Endodermal cell (in vitro differentiated cells): ENCODE measurements at regions not wholly inside any gene's neighbourhood (a gene's known extent, or its start where the extent isn't known, plus 50 kb on each side); places are given as distances from the start of the nearest gene placed in this dataset.

ENCODE experiments used
- DNase-seq: peaks from one replicate; pipeline ENCODE4 v3.0.0-alpha.2; 2017
- H3K27ac ChIP-seq: 2 replicates; pipeline ENCODE4 v1.5.1; 2013; ENCODE audit warnings: mild to moderate bottlenecking, low read depth, low read length, moderate library complexity
- H3K27me3 ChIP-seq: 2 replicates; pipeline ENCODE4 v1.6.1; 2013; ENCODE audit warnings: mild to moderate bottlenecking, low read length, moderate library complexity; ENCODE audit not compliant: insufficient read depth, control insufficient read depth, poor library complexity, severe bottlenecking
- H3K36me3 ChIP-seq: 2 replicates; pipeline ENCODE4 v1.7.0; 2013; ENCODE audit warnings: mild to moderate bottlenecking, low read length, moderate library complexity; ENCODE audit not compliant: control insufficient read depth, insufficient read depth
- H3K4me1 ChIP-seq: one replicate; pipeline ENCODE4 v1.7.0; 2013; ENCODE audit warnings: low read length; ENCODE audit not compliant: control insufficient read depth, insufficient read depth
- H3K4me3 ChIP-seq: 2 replicates; pipeline ENCODE4 v1.5.1; 2013; ENCODE audit warnings: mild to moderate bottlenecking, low read length, moderate library complexity
- H3K9ac ChIP-seq: 2 replicates; pipeline ENCODE4 v1.6.1; 2013; ENCODE audit warnings: mild to moderate bottlenecking, low read length, moderate library complexity; ENCODE audit not compliant: poor library complexity, severe bottlenecking; ENCODE audit errors: extremely low read depth
- H3K9me3 ChIP-seq: 2 replicates; pipeline ENCODE4 v1.6.1; 2013; ENCODE audit warnings: mild to moderate bottlenecking, low read length, moderate library complexity; ENCODE audit not compliant: control insufficient read depth
- H3K27ac Mint-ChIP-seq: 2 replicates; pipeline ENCODE4 v1.8.0; 2020; ENCODE audit warnings: mixed read lengths
- H3K27me3 Mint-ChIP-seq: 2 replicates; pipeline ENCODE4 v1.8.0; 2021; ENCODE audit warnings: mild to moderate bottlenecking, mixed read lengths; ENCODE audit not compliant: insufficient read depth
- H3K36me3 Mint-ChIP-seq: 2 replicates; pipeline ENCODE4 v1.8.0; 2020; ENCODE audit warnings: low read depth, mixed read lengths
- H3K4me1 Mint-ChIP-seq: 2 replicates; pipeline ENCODE4 v1.8.0; 2020; ENCODE audit warnings: mixed read lengths
- H3K4me3 Mint-ChIP-seq: 2 replicates; pipeline ENCODE4 v1.8.0; 2020; ENCODE audit warnings: mild to moderate bottlenecking, moderate library complexity, mixed read lengths
- H3K9me3 Mint-ChIP-seq: 2 replicates; pipeline ENCODE4 v1.8.0; 2020; ENCODE audit warnings: mild to moderate bottlenecking, mixed read lengths
- CTCF ChIP-seq: fragments of 200-600 bp; sonication (generic); conservative IDR thresholded peaks from 2 replicates; pipeline ENCODE4 v1.5.0; 2021; ENCODE audit warnings: antibody characterized with exemption, mild to moderate bottlenecking
- WGBS, 2 experiments: methylation state at CpG; one replicate each; pipeline versions ENCODE4 v1.1.5 to v1.1.7; 2013; ENCODE audit warnings: missing lambda C conversion rate in 2 of 2, mixed read lengths in 1 of 2; ENCODE audit not compliant: insufficient coverage in 1 of 2, insufficient read length in 1 of 2; 5-methylcytosine and 5-hydroxymethylcytosine counted together

GRCh38 chr4:177220376-177220775 is 89.3 kb upstream of the NEIL3 start:
- no peaks in the 10 kb centered on the region for H3K27me3 ChIP-seq
- no peak overlapping the region for H3K4me3 ChIP-seq
- H3K4me1 ChIP-seq, result no peaks in the 10 kb centered on the region

DNA sequence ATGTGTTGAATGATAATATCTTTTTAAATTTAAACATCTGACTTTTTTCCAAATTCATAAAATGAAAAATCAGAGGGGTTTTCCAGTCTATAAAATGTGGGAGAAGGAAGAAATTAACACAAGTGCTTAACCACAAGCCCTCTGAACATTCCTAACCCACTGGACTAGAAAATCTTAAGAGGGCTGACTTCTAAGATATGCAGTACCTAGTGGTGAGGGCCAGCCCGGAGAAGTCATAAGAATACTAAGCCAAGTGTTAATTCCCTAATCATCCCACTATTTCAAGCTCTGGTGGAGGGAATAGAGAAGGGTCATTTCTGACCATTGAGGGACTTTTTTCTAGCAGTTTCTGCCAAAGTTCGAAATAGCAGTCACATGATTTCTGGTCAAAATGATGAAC is 86.9 kb upstream of the NEIL3 start:
- Mint-ChIP-seq H3K4me3 (no peak overlapping the region), H3K36me3 (no peaks in the 10 kb centered on the region), H3K27me3 (no peaks in the 10 kb centered on the region), H3K9me3 (no peaks in the 10 kb centered on the region), H3K4me1 (peaks cover 18% of the 10 kb centered on the region), H3K27ac (no peak overlapping the region)
- DNase-seq, result no peak
- no peak overlapping the region for H3K9ac ChIP-seq
- H3K4me3 ChIP-seq, result no peak overlapping the region
- H3K27me3 ChIP-seq, result no peaks in the 10 kb centered on the region
- no peaks in the 10 kb centered on the region for H3K9me3 ChIP-seq
- TF ChIP-seq CTCF, result no peak
- H3K27ac ChIP-seq, result no peak overlapping the region
- no peaks in the 10 kb centered on the region for H3K36me3 ChIP-seq
- 90 to 100% methylated on average over 1 to 2 of the region's 2 CpGs for WGBS, 2 experiments
- no peaks in the 10 kb centered on the region for H3K4me1 ChIP-seq

More at GRCh38 chr4:177220376-177220775, 89.3 kb upstream of the NEIL3 start:
- Mint-ChIP-seq H3K27ac (no peak overlapping the region), H3K36me3 (no peaks in the 10 kb centered on the region), H3K9me3 (no peaks in the 10 kb centered on the region), H3K4me1 (peaks cover 27% of the 10 kb centered on the region), H3K27me3 (no peaks in the 10 kb centered on the region), H3K4me3 (no peak overlapping the region)
- no peak for TF ChIP-seq CTCF
- 88 to 100% methylated on average over 2 to 4 of the region's 4 CpGs for WGBS, 2 experiments
- no peaks in the 10 kb centered on the region for H3K36me3 ChIP-seq
- no peak for DNase-seq
- no peaks in the 10 kb centered on the region for H3K9me3 ChIP-seq
- no peak overlapping the region for H3K27ac ChIP-seq
- no peak overlapping the region for H3K9ac ChIP-seq

GRCh38 chr4:177225605-177226004 is 84.1 kb upstream of the NEIL3 start:
- Mint-ChIP-seq H3K9me3 (peaks cover 2% of the 10 kb centered on the region), H3K4me1 (peaks cover 10% of the 10 kb centered on the region), H3K36me3 (no peaks in the 10 kb centered on the region), H3K27ac (no peak overlapping the region), H3K27me3 (no peaks in the 10 kb centered on the region), H3K4me3 (no peak overlapping the region)
- DNase-seq, result no peak
- WGBS, 2 experiments, result 75 to 88% methylated on average over 1 of the region's 1 CpG
- TF ChIP-seq CTCF, result no peak
- Histone ChIP-seq H3K27me3 (no peaks in the 10 kb centered on the region), H3K4me1 (no peaks in the 10 kb centered on the region), H3K36me3 (no peaks in the 10 kb centered on the region), H3K4me3 (no peak overlapping the region), H3K9ac (no peak overlapping the region), H3K27ac (no peak overlapping the region), H3K9me3 (no peaks in the 10 kb centered on the region)
